Mammary epithelial cell (primary cell): ENCODE measurements at regions not wholly inside any gene's neighbourhood (a gene's known extent, or its start where the extent isn't known, plus 50 kb on each side); places are given as distances from the start of the nearest gene placed in this dataset.

Experiments
- CTCF ChIP-seq, 2 donors: IDR thresholded peaks in 1 of 2; conservative IDR thresholded peaks in 1 of 2; 2 replicates each; pipeline ENCODE4 v1.5.1; 2011 to 2012; ENCODE audit warnings: inconsistent platforms in 2 of 2, low read length in 2 of 2, mild to moderate bottlenecking in 2 of 2, control low read depth in 1 of 2, low read depth in 1 of 2; ENCODE audit not compliant: insufficient read depth in 1 of 2; ENCODE audit errors: extremely low read depth in 1 of 2
- EZH2 ChIP-seq: IDR thresholded peaks from 2 replicates; pipeline ENCODE4 v1.6.1; 2012; ENCODE audit warnings: low read length, inconsistent platforms, borderline replicate concordance

GRCh38 chr5:39633057-39633456 is 208.3 kb upstream of the DAB2 start:
- TF ChIP-seq CTCF (conservative IDR thresholded peaks at IDR 0.05 in 1 of 2, IDR thresholded peaks at IDR 0.05 in 1 of 2; ENCODE audit: extremely low read depth in 1 of 2, insufficient read depth in 1 of 2, low read depth in 1 of 2, low read length in 2 of 2) (no peak), EZH2 (no peak)
